ENCODE measurements at regions not wholly inside any gene's neighbourhood (a gene's known extent, or its start where the extent isn't known, plus 50 kb on each side); places are given as distances from the start of the nearest gene placed in this dataset.

DNA sequence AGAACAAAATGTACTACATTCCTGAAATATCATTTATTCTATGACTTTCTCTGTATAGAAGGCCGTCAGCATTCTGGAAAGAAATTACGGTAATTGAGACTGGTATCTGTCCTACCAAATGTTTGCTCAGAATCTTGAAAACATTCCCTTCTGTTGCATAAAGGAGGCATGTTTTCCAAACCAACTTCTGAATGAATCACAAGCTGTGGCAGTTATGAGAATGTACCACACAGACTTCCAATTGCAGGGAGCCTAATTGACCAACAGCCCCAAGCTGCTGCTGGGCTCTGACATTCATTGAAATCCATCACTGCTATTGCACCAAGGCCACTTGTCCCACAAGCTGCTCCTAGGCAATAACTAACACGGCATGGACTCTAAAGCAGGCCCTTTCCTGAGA is 185.3 kb upstream of the CCDC196 start:
- H3K4me1 ChIP-seq (ENCODE audit: insufficient read depth, low read length), result no peaks in the 10 kb centered on the region
- TF ChIP-seq, protein P1, sequence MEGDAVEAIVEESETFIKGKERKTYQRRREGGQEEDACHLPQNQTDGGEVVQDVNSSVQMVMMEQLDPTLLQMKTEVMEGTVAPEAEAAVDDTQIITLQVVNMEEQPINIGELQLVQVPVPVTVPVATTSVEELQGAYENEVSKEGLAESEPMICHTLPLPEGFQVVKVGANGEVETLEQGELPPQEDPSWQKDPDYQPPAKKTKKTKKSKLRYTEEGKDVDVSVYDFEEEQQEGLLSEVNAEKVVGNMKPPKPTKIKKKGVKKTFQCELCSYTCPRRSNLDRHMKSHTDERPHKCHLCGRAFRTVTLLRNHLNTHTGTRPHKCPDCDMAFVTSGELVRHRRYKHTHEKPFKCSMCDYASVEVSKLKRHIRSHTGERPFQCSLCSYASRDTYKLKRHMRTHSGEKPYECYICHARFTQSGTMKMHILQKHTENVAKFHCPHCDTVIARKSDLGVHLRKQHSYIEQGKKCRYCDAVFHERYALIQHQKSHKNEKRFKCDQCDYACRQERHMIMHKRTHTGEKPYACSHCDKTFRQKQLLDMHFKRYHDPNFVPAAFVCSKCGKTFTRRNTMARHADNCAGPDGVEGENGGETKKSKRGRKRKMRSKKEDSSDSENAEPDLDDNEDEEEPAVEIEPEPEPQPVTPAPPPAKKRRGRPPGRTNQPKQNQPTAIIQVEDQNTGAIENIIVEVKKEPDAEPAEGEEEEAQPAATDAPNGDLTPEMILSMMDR (IDR thresholded peaks at IDR 0.05; ENCODE audit: borderline replicate concordance, extremely low read depth, low read length, poor library complexity, severe bottlenecking), result no peak
- no peak for TF ChIP-seq EZH2 (IDR thresholded peaks at IDR 0.05; ENCODE audit: borderline replicate concordance, low read depth, low read length, severe bottlenecking)
- H3K9ac ChIP-seq (ENCODE audit: low read depth, low read length), result no peak overlapping the region
- H4K20me1 ChIP-seq (ENCODE audit: insufficient read depth, low read length), result no peaks in the 10 kb centered on the region
- H3K9me3 ChIP-seq (ENCODE audit: insufficient read depth, low read length, severe bottlenecking), result no peaks in the 10 kb centered on the region
- DNase-seq, result no peak
- no peak overlapping the region for H3K4me3 ChIP-seq (ENCODE audit: low read depth in 1 of 2, low read length in 2 of 2)
- no peaks in the 10 kb centered on the region for H3K27me3 ChIP-seq (ENCODE audit: insufficient read depth, low read length, poor library complexity)
- H3K27ac ChIP-seq (ENCODE audit: low read length), result no peak overlapping the region
- no peaks in the 10 kb centered on the region for H3K36me3 ChIP-seq (ENCODE audit: insufficient read depth, low read length)
- H2AFZ ChIP-seq (ENCODE audit: low read depth, low read length), result no peak overlapping the region
- no peak for ATAC-seq (ENCODE audit: insufficient read depth, low read depth)
- H3K79me2 ChIP-seq (ENCODE audit: insufficient read depth, low read length), result no peaks in the 10 kb centered on the region
- no peak overlapping the region for H3K4me2 ChIP-seq (ENCODE audit: insufficient read depth, low read length)

DNA sequence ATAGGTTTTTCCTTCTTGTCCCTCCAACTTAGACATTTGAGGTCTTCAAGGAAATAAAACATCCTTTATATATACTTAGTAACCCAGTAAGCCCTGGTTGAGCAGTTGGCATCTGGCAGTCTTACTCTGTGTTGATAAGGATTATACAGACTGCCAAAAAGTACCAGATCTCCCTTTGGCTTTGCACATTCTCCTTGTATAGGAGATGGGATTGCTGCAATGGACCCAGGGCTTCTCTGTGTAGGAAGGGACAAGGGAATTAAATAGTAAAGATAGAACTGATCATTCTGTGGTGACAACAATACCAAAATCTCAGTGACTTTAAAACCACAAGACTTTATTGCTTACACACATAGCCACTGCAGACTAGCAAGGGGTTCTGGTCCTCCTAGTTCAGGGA is 180.1 kb upstream of the CCDC196 start:
- no peaks in the 10 kb centered on the region for H3K79me2 ChIP-seq (ENCODE audit: insufficient read depth, low read length)
- H2AFZ ChIP-seq (ENCODE audit: low read depth, low read length), result no peak overlapping the region
- ATAC-seq (ENCODE audit: insufficient read depth, low read depth), result no peak
- H3K4me2 ChIP-seq (ENCODE audit: insufficient read depth, low read length), result no peak overlapping the region
- no peak overlapping the region for H3K27ac ChIP-seq (ENCODE audit: low read length)
- peaks cover 2% of the 10 kb centered on the region for H3K9me3 ChIP-seq (ENCODE audit: insufficient read depth, low read length, severe bottlenecking)
- no peak for DNase-seq
- no peaks in the 10 kb centered on the region for H3K36me3 ChIP-seq (ENCODE audit: insufficient read depth, low read length)
- TF ChIP-seq, protein P1 (IDR thresholded peaks at IDR 0.05; ENCODE audit: borderline replicate concordance, extremely low read depth, low read length, poor library complexity, severe bottlenecking), result no peak
- no peak for TF ChIP-seq EZH2 (IDR thresholded peaks at IDR 0.05; ENCODE audit: borderline replicate concordance, low read depth, low read length, severe bottlenecking)
- no peaks in the 10 kb centered on the region for H3K4me1 ChIP-seq (ENCODE audit: insufficient read depth, low read length)
- no peak overlapping the region for H3K9ac ChIP-seq (ENCODE audit: low read depth, low read length)
- H3K4me3 ChIP-seq (ENCODE audit: low read depth in 1 of 2, low read length in 2 of 2), result no peak overlapping the region
- H4K20me1 ChIP-seq (ENCODE audit: insufficient read depth, low read length), result no peaks in the 10 kb centered on the region
- H3K27me3 ChIP-seq (ENCODE audit: insufficient read depth, low read length, poor library complexity), result no peaks in the 10 kb centered on the region

DNA sequence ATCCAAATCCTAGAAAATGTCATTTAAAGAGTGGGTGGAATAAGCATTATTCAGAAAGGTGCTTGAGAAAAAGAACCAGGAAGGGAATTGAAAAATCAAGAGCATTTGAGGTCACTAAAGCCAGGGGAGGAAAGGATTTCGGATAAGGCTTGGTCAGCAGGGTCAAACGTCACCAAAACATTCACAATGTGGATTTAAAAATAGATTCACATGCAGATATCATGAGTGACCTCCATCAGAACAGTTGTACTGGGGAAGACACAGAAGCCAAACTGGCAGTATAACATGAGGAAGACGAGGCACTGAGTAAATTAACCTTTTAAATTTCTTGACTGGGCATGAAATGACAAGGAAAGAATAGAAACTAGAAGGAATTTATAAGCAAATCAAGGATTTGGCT is 175.1 kb upstream of the CCDC196 start:
- Histone ChIP-seq H3K4me1 (ENCODE audit: insufficient read depth, low read length) (no peaks in the 10 kb centered on the region), H3K79me2 (ENCODE audit: insufficient read depth, low read length) (no peaks in the 10 kb centered on the region), H3K27ac (ENCODE audit: low read length) (no peak overlapping the region), H3K36me3 (ENCODE audit: insufficient read depth, low read length) (no peaks in the 10 kb centered on the region), H4K20me1 (ENCODE audit: insufficient read depth, low read length) (no peaks in the 10 kb centered on the region), H3K4me2 (ENCODE audit: insufficient read depth, low read length) (no peak overlapping the region), H3K9ac (ENCODE audit: low read depth, low read length) (no peak overlapping the region), H3K4me3 (ENCODE audit: low read depth in 1 of 2, low read length in 2 of 2) (no peak overlapping the region), H2AFZ (ENCODE audit: low read depth, low read length) (no peak overlapping the region), H3K27me3 (ENCODE audit: insufficient read depth, low read length, poor library complexity) (no peaks in the 10 kb centered on the region), H3K9me3 (ENCODE audit: insufficient read depth, low read length, severe bottlenecking) (peaks cover 2% of the 10 kb centered on the region)
- TF ChIP-seq EZH2 (IDR thresholded peaks at IDR 0.05; ENCODE audit: borderline replicate concordance, low read depth, low read length, severe bottlenecking), result no peak
- TF ChIP-seq, protein P1 (IDR thresholded peaks at IDR 0.05; ENCODE audit: borderline replicate concordance, extremely low read depth, low read length, poor library complexity, severe bottlenecking), result no peak
- ATAC-seq (ENCODE audit: insufficient read depth, low read depth), result no peak
- DNase-seq, result no peak

DNA sequence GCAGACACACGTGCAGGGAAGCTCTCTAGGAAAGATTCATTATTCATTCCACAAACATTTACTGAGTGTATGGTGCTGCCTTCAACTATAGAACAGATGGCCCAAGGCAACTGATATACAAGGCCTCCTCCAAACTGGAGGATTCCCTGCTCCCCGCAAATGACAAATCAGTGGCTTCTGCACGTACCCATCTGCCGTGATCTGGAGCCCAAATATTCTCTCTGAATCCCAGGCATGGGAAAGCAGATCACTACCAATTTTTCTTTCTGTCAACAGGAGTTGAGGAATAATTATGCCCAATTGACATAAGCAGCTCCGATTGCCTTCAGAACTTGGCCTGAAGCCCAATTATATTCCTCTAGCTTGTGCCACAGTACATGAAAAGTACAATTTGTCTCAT is 174.2 kb upstream of the CCDC196 start:
- Histone ChIP-seq H3K27ac (ENCODE audit: low read length) (no peak overlapping the region), H3K27me3 (ENCODE audit: insufficient read depth, low read length, poor library complexity) (no peaks in the 10 kb centered on the region), H3K4me2 (ENCODE audit: insufficient read depth, low read length) (no peak overlapping the region), H3K4me1 (ENCODE audit: insufficient read depth, low read length) (no peaks in the 10 kb centered on the region), H3K36me3 (ENCODE audit: insufficient read depth, low read length) (no peaks in the 10 kb centered on the region), H3K9ac (ENCODE audit: low read depth, low read length) (no peak overlapping the region), H3K79me2 (ENCODE audit: insufficient read depth, low read length) (no peaks in the 10 kb centered on the region), H3K9me3 (ENCODE audit: insufficient read depth, low read length, severe bottlenecking) (peaks cover 5% of the 10 kb centered on the region), H4K20me1 (ENCODE audit: insufficient read depth, low read length) (no peaks in the 10 kb centered on the region), H2AFZ (ENCODE audit: low read depth, low read length) (no peak overlapping the region), H3K4me3 (ENCODE audit: low read depth in 1 of 2, low read length in 2 of 2) (no peak overlapping the region)
- ATAC-seq (ENCODE audit: insufficient read depth, low read depth) (no peak), DNase-seq (no peak)
- TF ChIP-seq, protein P1 (IDR thresholded peaks at IDR 0.05; ENCODE audit: borderline replicate concordance, extremely low read depth, low read length, poor library complexity, severe bottlenecking), result no peak
